WI38 (cell line): ENCODE measurements at regions not wholly inside any gene's neighbourhood (a gene's known extent, or its start where the extent isn't known, plus 50 kb on each side); places are given as distances from the start of the nearest gene placed in this dataset.
"Not testable (repeated sequence)": the region's sequence is repeated elsewhere in the genome, so short reads cannot be mapped to it uniquely, and the experiment has no call there.

Source experiments
- H3K4me3 ChIP-seq: 2 replicates; pipeline ENCODE4 v1.5.1; 2011; ENCODE audit warnings: low read depth, mild to moderate bottlenecking, control low read depth, low read length

GRCh38 chr17:16836315-16836915, 135.5 kb downstream of the TNFRSF13B start:
- not testable (repeated sequence) for H3K4me3 ChIP-seq

- H3K4me3 ChIP-seq, result not testable (repeated sequence)
Measured at GRCh38 chr17:16833517-16833916, 138.4 kb downstream of the TNFRSF13B start.

DNA sequence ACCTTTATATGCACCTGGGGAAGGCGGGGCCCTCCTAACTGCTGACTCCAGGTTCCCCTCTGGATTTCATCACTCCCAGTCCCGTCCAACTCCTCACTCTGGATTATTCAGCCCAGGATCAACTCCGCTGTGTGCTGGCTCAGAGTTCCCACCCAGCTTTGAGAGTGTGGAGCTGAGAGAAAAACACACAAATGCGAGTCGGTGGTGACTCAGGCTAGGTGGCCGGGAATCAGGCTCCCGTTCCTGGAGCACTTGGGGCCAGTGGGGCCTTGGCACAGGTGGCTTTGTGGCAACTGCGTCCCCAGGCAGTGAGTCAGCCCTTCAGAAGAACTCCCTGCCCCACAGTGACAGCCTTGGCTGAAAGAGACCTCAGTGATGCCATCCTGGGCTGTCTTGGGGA, 139.1 kb downstream of the TNFRSF13B start:
- H3K4me3 ChIP-seq, result not testable (repeated sequence)

DNA sequence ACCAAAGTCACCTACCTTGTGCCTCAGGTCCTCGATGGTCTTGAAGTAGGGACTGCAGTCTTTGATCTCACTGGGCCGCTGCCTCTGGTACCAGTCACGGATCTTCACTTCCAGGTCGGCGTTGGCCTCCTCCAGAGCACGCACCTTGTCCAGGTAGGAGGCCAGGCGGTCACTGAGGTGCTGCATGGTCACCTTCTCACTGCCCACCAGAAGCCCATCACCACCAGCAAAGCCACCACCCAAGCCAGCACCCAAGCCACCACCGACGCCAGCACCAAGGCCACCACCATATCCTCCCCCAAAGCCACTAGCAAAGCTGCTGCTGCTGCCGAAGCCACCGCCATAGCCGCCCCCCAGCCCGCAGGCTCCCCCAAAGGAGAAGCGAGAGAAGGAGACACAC, 139.7 kb downstream of the TNFRSF13B start:
- not testable (repeated sequence) for H3K4me3 ChIP-seq

DNA sequence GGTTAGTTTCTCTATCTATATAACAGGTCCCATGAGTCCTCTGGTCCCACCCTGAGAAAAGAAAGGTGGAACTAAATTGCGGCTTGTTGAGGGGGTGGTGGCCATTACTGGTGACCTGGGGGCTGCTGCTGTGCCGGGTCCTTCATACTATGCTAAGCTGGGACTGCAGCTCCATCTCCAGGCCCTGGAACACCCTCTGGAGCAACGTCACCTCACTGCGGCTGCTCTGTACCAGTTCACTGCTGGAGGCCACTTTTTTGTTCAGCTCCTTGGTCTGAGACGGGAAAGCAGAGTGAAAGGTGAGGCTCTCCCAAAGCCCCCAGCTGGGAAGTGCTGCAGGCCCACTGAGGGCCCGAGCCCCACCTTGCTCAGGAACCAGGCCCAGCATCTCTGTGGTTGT, 140.7 kb downstream of the CCDC144A start:
- H3K4me3 ChIP-seq, result not testable (repeated sequence)

- H3K4me3 ChIP-seq, result not testable (repeated sequence)
Measured at GRCh38 chr17:16830219-16830618, 140.2 kb downstream of the CCDC144A start.
